ENCODE measurements at regions not wholly inside any gene's neighbourhood (a gene's known extent, or its start where the extent isn't known, plus 50 kb on each side); places are given as distances from the start of the nearest gene placed in this dataset.

DNA sequence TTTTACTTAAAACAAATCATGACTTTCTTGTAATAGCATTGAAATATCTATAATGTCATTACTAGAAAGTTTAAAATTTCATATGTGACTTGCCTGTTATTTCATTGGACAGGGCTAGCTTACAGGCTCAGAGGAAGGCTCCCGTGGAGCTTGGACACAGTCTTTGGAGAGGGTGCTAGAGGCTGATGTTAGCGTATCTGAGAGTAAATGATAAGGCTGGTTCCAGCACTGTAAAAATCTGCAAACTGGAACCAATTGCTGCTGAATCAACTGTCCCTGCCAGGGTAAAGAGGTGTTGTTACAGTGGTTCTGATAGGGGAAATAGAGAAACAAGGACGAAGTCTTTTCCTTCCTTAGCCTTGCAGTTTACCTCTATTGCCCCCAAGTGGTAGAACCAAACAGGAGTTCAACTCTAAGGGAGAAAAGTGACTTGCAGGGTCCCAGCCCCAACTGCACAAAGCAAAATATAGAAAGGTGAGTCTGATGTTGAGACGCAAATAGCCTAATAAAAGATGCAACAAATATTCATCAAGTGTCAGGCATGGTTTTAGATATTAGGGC is 901.7 kb downstream of the DIAPH3 start:
- Histone ChIP-seq H3K27me3 (ENCODE audit: insufficient read depth, poor library complexity, severe bottlenecking) (peaks cover 1% of the 10 kb centered on the region), H3K4me3 (replicated peaks; ENCODE audit: insufficient read depth, low read length) (no peak overlapping the region), H3K27ac (replicated peaks) (no peak overlapping the region)
- no peak for DNase-seq (ENCODE audit: low read depth in 1 of 2, low spot score in 1 of 2)
- TF ChIP-seq, protein P1, sequence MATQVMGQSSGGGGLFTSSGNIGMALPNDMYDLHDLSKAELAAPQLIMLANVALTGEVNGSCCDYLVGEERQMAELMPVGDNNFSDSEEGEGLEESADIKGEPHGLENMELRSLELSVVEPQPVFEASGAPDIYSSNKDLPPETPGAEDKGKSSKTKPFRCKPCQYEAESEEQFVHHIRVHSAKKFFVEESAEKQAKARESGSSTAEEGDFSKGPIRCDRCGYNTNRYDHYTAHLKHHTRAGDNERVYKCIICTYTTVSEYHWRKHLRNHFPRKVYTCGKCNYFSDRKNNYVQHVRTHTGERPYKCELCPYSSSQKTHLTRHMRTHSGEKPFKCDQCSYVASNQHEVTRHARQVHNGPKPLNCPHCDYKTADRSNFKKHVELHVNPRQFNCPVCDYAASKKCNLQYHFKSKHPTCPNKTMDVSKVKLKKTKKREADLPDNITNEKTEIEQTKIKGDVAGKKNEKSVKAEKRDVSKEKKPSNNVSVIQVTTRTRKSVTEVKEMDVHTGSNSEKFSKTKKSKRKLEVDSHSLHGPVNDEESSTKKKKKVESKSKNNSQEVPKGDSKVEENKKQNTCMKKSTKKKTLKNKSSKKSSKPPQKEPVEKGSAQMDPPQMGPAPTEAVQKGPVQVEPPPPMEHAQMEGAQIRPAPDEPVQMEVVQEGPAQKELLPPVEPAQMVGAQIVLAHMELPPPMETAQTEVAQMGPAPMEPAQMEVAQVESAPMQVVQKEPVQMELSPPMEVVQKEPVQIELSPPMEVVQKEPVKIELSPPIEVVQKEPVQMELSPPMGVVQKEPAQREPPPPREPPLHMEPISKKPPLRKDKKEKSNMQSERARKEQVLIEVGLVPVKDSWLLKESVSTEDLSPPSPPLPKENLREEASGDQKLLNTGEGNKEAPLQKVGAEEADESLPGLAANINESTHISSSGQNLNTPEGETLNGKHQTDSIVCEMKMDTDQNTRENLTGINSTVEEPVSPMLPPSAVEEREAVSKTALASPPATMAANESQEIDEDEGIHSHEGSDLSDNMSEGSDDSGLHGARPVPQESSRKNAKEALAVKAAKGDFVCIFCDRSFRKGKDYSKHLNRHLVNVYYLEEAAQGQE (IDR thresholded peaks at IDR 0.05; ENCODE audit: insufficient replicate concordance, low read depth) = no peak

DNA sequence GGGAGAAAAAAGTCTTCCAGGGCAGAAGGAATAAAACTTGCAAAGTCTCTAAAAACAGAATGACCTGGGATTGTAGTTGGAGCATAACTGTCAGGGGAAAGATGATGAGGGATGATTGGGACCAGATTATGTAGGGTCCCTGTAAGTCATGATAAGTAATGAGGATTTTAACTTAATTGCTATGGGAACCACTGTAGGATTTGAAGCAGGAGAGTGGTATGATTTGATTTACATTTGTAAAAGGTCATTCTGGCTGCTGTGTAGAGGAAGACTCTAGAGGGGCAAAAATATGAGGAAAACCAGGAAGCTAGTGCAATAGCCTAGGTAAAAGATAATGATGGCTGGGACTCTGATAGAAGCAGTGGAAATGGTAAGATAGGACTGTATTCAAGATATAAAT is 900.2 kb downstream of the DIAPH3 start:
- Histone ChIP-seq H3K27ac (replicated peaks) (no peak overlapping the region), H3K27me3 (ENCODE audit: insufficient read depth, poor library complexity, severe bottlenecking) (no peaks in the 10 kb centered on the region), H3K4me3 (replicated peaks; ENCODE audit: insufficient read depth, low read length) (no peak overlapping the region)
- TF ChIP-seq, protein P1 (IDR thresholded peaks at IDR 0.05; ENCODE audit: insufficient replicate concordance, low read depth) = no peak
- DNase-seq (ENCODE audit: low read depth in 1 of 2, low spot score in 1 of 2) = no peak

DNA sequence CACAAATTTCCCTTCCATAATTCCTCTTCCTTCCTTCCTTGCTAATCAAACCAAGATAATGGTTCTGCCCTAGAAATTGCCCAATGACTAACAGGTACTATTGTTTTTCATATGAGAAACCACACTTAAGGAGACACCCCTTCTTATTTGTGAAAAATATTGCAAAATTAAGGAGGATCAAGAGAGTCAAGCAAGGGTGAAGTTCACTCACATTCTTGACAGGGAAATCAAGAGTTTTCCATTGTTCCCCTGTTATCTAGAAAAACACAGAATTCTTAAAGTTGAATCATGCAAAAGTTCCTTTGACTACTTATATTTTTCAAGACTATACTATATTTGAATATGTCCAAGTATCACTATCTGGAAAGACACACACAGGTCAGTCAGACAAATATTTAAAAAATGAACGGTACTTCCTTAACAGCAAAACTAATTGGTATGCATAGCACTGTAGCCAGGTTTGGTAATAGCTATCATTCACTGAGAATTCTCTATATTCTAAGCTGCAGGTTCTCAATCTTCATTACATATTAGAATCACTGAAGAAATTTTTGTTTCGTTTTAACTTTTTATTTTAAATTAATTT is 897.2 kb downstream of the DIAPH3 start:
- no peak for DNase-seq (ENCODE audit: low read depth in 1 of 2, low spot score in 1 of 2)
- H3K27me3 ChIP-seq (ENCODE audit: insufficient read depth, poor library complexity, severe bottlenecking) = no peaks in the 10 kb centered on the region
- no peak overlapping the region for H3K4me3 ChIP-seq (replicated peaks; ENCODE audit: insufficient read depth, low read length)
- TF ChIP-seq, protein P2, sequence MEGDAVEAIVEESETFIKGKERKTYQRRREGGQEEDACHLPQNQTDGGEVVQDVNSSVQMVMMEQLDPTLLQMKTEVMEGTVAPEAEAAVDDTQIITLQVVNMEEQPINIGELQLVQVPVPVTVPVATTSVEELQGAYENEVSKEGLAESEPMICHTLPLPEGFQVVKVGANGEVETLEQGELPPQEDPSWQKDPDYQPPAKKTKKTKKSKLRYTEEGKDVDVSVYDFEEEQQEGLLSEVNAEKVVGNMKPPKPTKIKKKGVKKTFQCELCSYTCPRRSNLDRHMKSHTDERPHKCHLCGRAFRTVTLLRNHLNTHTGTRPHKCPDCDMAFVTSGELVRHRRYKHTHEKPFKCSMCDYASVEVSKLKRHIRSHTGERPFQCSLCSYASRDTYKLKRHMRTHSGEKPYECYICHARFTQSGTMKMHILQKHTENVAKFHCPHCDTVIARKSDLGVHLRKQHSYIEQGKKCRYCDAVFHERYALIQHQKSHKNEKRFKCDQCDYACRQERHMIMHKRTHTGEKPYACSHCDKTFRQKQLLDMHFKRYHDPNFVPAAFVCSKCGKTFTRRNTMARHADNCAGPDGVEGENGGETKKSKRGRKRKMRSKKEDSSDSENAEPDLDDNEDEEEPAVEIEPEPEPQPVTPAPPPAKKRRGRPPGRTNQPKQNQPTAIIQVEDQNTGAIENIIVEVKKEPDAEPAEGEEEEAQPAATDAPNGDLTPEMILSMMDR (IDR thresholded peaks at IDR 0.05; ENCODE audit: insufficient read depth, low read length) = no peak
- TF ChIP-seq SPI1 (IDR thresholded peaks at IDR 0.05; ENCODE audit: borderline replicate concordance, low read depth) (no peak), GABPA (IDR thresholded peaks at IDR 0.05; ENCODE audit: low read depth) (no peak), POLR2AphosphoS5 (IDR thresholded peaks at IDR 0.05; ENCODE audit: low read depth) (no peak)
- TF ChIP-seq, protein P1 (IDR thresholded peaks at IDR 0.05; ENCODE audit: insufficient replicate concordance, low read depth) = no peak
- no peak overlapping the region for H3K27ac ChIP-seq (replicated peaks)

DNA sequence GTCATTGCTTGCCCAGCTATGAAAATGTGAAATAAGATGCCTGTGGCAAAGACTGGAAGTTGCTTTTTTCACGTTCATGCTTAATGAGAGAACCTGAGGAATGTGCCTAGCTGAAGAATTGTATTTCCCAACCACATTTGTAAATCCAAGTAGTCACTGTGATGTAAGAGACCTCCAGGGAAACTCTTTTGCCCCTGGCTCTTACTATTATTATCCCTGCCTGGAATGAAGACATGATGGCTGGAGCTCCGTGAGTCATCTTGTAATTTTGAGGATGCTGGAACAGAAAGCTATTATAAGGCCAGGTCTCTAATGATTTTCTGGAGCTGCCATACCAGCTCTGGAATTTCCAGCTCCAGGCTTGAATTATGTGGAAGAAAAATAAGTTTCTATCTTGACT is 894.3 kb downstream of the DIAPH3 start:
- Histone ChIP-seq H3K27me3 (ENCODE audit: insufficient read depth, poor library complexity, severe bottlenecking) (no peaks in the 10 kb centered on the region), H3K4me3 (replicated peaks; ENCODE audit: insufficient read depth, low read length) (no peak overlapping the region), H3K27ac (replicated peaks) (no peak overlapping the region)
- TF ChIP-seq SPI1 (IDR thresholded peaks at IDR 0.05; ENCODE audit: borderline replicate concordance, low read depth) (no peak), GABPA (IDR thresholded peaks at IDR 0.05; ENCODE audit: low read depth) (no peak), POLR2AphosphoS5 (IDR thresholded peaks at IDR 0.05; ENCODE audit: low read depth) (no peak)
- TF ChIP-seq, protein P1 (IDR thresholded peaks at IDR 0.05; ENCODE audit: insufficient replicate concordance, low read depth) = no peak
- TF ChIP-seq, protein P2 (IDR thresholded peaks at IDR 0.05; ENCODE audit: insufficient read depth, low read length) = no peak
- DNase-seq (ENCODE audit: low read depth in 1 of 2, low spot score in 1 of 2) = no peak

Data from HL-60 (cell line).